Eye (tissue), 1 donor: ENCODE measurements at regions not wholly inside any gene's neighbourhood (a gene's known extent, or its start where the extent isn't known, plus 50 kb on each side); places are given as distances from the start of the nearest gene placed in this dataset.
"Not testable (repeated sequence)": the region's sequence is repeated elsewhere in the genome, so short reads cannot be mapped to it uniquely, and the experiment has no call there.

Source experiments
- DNase-seq: peaks from one replicate; pipeline ENCODE4 v3.0.0-alpha.2; 2015

DNA sequence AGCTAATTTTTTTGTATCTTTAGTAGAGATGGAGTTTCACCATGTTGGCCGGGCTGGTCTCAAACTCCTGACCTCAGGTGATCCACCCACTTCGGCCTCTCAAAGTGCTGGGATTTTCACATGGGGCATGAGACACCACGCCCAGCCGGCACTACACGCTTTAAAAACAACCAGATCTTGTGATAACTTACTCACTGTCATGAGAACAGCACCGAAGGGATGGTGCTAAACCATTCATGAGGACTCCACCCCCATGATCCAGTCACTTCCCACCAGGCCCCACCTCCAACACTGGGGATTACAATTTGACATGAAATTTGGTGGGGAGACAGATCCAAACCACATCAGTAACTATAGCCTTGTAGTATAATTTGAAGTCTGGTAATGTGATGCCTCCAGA lies 67.4 kb upstream of the ZNF169 start:
- not testable (repeated sequence) for DNase-seq

DNA sequence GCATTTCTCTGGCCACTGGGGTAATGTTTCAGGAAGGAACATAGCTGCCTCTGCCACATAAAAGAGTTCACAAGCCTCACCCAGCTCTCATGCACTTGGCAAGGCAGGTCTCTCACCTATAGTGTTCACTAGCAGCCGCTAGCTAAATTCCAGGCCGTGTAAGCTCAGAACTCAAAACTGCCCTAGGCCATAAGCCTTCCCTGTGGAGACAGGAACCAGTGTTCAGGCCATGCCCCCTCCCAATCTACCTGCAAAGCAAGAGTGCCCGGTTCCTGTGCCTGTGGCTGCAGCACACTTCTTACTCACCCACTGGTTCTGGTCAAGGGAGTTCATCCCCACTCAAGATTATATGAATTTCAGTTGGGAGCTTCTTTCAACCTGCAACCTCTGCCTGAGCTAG lies 60.7 kb upstream of the ZNF169 start:
- DNase-seq = no peak

GRCh38 chr9:94199776-94200175 lies 59.3 kb upstream of the ZNF169 start:
- DNase-seq = no peak

DNA sequence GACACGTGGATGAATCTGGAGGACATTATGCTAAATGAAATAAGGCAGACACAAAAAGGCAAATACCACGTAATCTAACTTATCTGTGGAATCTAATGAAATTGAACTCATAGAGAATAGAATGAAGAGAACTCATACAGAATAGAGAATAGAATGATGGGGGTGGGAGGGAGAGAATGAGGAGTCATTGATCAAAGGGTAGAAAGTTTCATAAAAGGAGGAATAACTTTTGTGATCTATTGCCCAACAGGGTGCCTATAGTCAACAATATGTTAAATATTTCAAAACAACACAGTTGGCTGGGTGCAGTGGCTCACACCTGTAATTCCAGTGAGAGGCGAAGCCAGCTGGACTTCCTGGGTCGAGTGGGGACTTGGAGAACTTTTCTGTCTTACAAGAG lies 54.9 kb upstream of the ZNF169 start:
- no peak for DNase-seq

- DNase-seq = no peak
These were observed 51.3 kb upstream of the ZNF169 start for GRCh38 chr9:94207781-94208180.
